Naive thymus-derived CD4-positive, alpha-beta T cell (primary cell): ENCODE measurements at regions not wholly inside any gene's neighbourhood (a gene's known extent, or its start where the extent isn't known, plus 50 kb on each side); places are given as distances from the start of the nearest gene placed in this dataset.

Source experiments
- ATAC-seq: fragments of 150-1000 bp; cut with Tn5 transposase; 2 replicates; pipeline ENCODE4 v1.10.0; 2021; ENCODE audit warnings: mild to moderate bottlenecking, moderate library complexity
- CTCF ChIA-PET: fragments of 350-600 bp; sonication (Branson Sonifier 250); formaldehyde crosslinking; loops from one replicate; lab custom pipeline; 2021; ENCODE audit warnings: antibody characterized with exemption; lab: Charles Lee
- POLR2A ChIA-PET: fragments of 350-600 bp; sonication (Branson Sonifier 250); formaldehyde crosslinking; loops from one replicate; lab custom pipeline; 2021; ENCODE audit warnings: antibody characterized with exemption, inconsistent platforms; lab: Charles Lee
- DNase-seq, 9 donors: peaks; one replicate each; pipeline versions ENCODE4 v3.0.0 to v3.0.0-alpha.2; 2020 to 2022; ENCODE audit warnings: mixed read lengths in 1 of 9
- H3K27ac ChIP-seq: one replicate; pipeline ENCODE4 v1.7.0; 2013; ENCODE audit warnings: mild to moderate bottlenecking, low read depth, low read length, moderate library complexity
- H3K27me3 ChIP-seq, 2 donors: one replicate each; pipeline ENCODE4 v1.7.0; 2013; ENCODE audit warnings: low read length in 2 of 2, mild to moderate bottlenecking in 2 of 2, moderate library complexity in 2 of 2; ENCODE audit not compliant: control insufficient read depth in 2 of 2, insufficient read depth in 2 of 2
- H3K36me3 ChIP-seq, 3 experiments: 1 replicate in 2 of 3; 2 replicates in 1 of 3; pipeline ENCODE4 v1.7.0; 2013; ENCODE audit warnings: low read length in 3 of 3, mild to moderate bottlenecking in 3 of 3, moderate library complexity in 1 of 3; ENCODE audit not compliant: insufficient read depth in 3 of 3, control insufficient read depth in 2 of 3
- H3K4me1 ChIP-seq, 2 donors: one replicate each; pipeline ENCODE4 v1.7.0; 2013; ENCODE audit warnings: low read length in 2 of 2, mild to moderate bottlenecking in 2 of 2, moderate library complexity in 1 of 2; ENCODE audit not compliant: control insufficient read depth in 2 of 2, insufficient read depth in 2 of 2
- H3K4me3 ChIP-seq: 2 replicates; pipeline ENCODE4 v1.7.0; 2013; ENCODE audit warnings: mild to moderate bottlenecking, low read length
- H3K9me3 ChIP-seq, 3 experiments: 1 replicate in 2 of 3; 2 replicates in 1 of 3; pipeline ENCODE4 v1.7.0; 2013; ENCODE audit warnings: low read length in 3 of 3; ENCODE audit not compliant: control insufficient read depth in 2 of 3
- H3K27ac Mint-ChIP-seq, 9 donors: one replicate each; pipeline ENCODE4 v1.8.0; 2020 to 2022; ENCODE audit warnings: mixed read lengths in 9 of 9, mild to moderate bottlenecking in 8 of 9, moderate library complexity in 5 of 9, inconsistent platforms in 2 of 9
- H3K27me3 Mint-ChIP-seq, 5 donors: one replicate each; pipeline ENCODE4 v1.8.0; 2021 to 2022; ENCODE audit warnings: mixed read lengths in 5 of 5, mild to moderate bottlenecking in 1 of 5
- H3K36me3 Mint-ChIP-seq, 5 donors: one replicate each; pipeline ENCODE4 v1.8.0; 2020 to 2022; ENCODE audit warnings: mixed read lengths in 5 of 5, mild to moderate bottlenecking in 3 of 5, inconsistent platforms in 1 of 5
- H3K4me1 Mint-ChIP-seq, 7 donors: one replicate each; pipeline ENCODE4 v1.8.0; 2020 to 2022; ENCODE audit warnings: mixed read lengths in 7 of 7, mild to moderate bottlenecking in 3 of 7, inconsistent platforms in 1 of 7
- H3K4me3 Mint-ChIP-seq, 10 donors: one replicate each; pipeline ENCODE4 v1.8.0; 2020 to 2022; ENCODE audit warnings: mild to moderate bottlenecking in 10 of 10, mixed read lengths in 10 of 10, moderate library complexity in 6 of 10, inconsistent platforms in 2 of 10
- H3K9me3 Mint-ChIP-seq, 11 donors: one replicate each; pipeline ENCODE4 v1.8.0; 2020 to 2022; ENCODE audit warnings: mixed read lengths in 11 of 11, mild to moderate bottlenecking in 4 of 11, inconsistent platforms in 1 of 11, moderate library complexity in 1 of 11
- intact Hi-C, 2 donors: fragments of 100-400 bp; cut with micrococcal nuclease; formaldehyde crosslinking; loops; one replicate each; pipeline ENCODE4 v1.15.1; 2023

DNA sequence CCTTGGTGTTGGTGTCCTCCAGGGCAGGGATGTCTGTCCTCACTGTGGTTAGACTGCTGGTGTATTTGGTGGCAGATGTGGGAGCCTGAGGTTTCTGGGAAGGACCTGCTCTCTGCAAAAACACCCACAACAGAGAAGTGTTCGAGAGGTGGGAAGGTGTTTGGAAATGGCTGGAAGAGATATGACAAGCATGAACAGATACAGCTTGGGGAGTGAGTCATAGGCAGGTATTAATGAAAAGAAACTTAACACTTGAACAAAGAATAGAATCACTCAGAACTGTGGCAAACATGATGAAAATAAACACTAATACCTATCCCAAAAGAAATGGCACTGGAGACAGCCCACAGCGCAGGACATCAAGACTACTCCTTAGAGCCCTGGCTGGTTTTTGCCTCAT, 192.4 kb upstream of the RORA start:
- Mint-ChIP-seq H3K9me3 (no peaks in the 10 kb centered on the region), H3K27me3 (peaks cover 13 to 26% (median 24%) of the 10 kb centered on the region in 5 donors), H3K4me3 (no peak overlapping the region), H3K27ac (no peak overlapping the region), H3K36me3 (no peaks in the 10 kb centered on the region), H3K4me1 (no peaks in the 10 kb centered on the region)
- H3K36me3 ChIP-seq = no peaks in the 10 kb centered on the region
- POLR2A ChIA-PET = no interaction called here
- intact Hi-C loops = no loop called here
- no peaks in the 10 kb centered on the region for H3K9me3 ChIP-seq
- H3K27me3 ChIP-seq = no peaks in the 10 kb centered on the region
- H3K4me1 ChIP-seq = no peaks in the 10 kb centered on the region
- ATAC-seq (no peak), DNase-seq (no peak)
- H3K27ac ChIP-seq = no peak overlapping the region
- CTCF ChIA-PET = no interaction called here
- no peak overlapping the region for H3K4me3 ChIP-seq

DNA sequence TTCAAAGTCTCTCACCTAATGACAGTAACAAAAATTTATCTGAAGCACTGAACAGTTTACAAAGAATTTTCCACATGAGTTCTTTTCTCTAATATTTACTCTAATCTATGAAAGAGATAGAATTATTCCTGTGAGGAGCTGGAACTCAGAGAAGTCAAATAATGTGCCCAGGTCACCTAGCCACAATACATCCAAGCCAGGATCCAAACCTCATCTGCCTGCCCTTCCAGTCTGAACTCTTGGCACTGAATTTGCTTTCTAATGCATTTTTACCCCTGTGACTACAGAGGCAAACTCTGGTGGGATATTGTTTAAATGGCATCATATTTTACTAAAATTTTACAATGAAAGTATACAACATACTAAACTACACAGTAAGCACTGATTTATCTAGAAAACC, 191.4 kb upstream of the RORA start:
- Histone ChIP-seq H3K27me3 (no peaks in the 10 kb centered on the region), H3K9me3 (no peaks in the 10 kb centered on the region), H3K27ac (no peak overlapping the region), H3K4me1 (no peaks in the 10 kb centered on the region), H3K4me3 (no peak overlapping the region), H3K36me3 (no peaks in the 10 kb centered on the region)
- H3K27me3 Mint-ChIP-seq = peaks cover 8 to 26% (median 20%) of the 10 kb centered on the region in 5 donors
- ATAC-seq (no peak), DNase-seq (no peak)
- H3K4me1 Mint-ChIP-seq = no peaks in the 10 kb centered on the region
- ChIA-PET POLR2A (no interaction called here), CTCF (no interaction called here)
- no peak overlapping the region for H3K4me3 Mint-ChIP-seq
- H3K9me3 Mint-ChIP-seq = no peaks in the 10 kb centered on the region
- intact Hi-C loops = no loop called here
- H3K36me3 Mint-ChIP-seq = no peaks in the 10 kb centered on the region
- no peak overlapping the region for H3K27ac Mint-ChIP-seq

GRCh38 chr15:61415617-61416120, 186.6 kb upstream of the RORA start:
- CTCF ChIA-PET = no interaction called here
- Mint-ChIP-seq H3K4me1 (no peaks in the 10 kb centered on the region), H3K9me3 (no peaks in the 10 kb centered on the region), H3K27me3 (peaks cover 9 to 35% (median 23%) of the 10 kb centered on the region in 5 donors), H3K27ac (no peak overlapping the region), H3K36me3 (no peaks in the 10 kb centered on the region), H3K4me3 (no peak overlapping the region)
- DNase-seq (no peak), ATAC-seq (no peak)
- POLR2A ChIA-PET = no interaction called here
- Histone ChIP-seq H3K4me3 (no peak overlapping the region), H3K27ac (no peak overlapping the region), H3K27me3 (no peaks in the 10 kb centered on the region), H3K4me1 (no peaks in the 10 kb centered on the region), H3K36me3 (no peaks in the 10 kb centered on the region), H3K9me3 (no peaks in the 10 kb centered on the region)
- intact Hi-C loops = no loop called here

- CTCF ChIA-PET = no interaction called here
- Histone ChIP-seq H3K27me3 (no peaks in the 10 kb centered on the region), H3K9me3 (no peaks in the 10 kb centered on the region), H3K36me3 (no peaks in the 10 kb centered on the region), H3K4me1 (no peaks in the 10 kb centered on the region), H3K27ac (no peak overlapping the region), H3K4me3 (no peak overlapping the region)
- POLR2A ChIA-PET = no interaction called here
- intact Hi-C loops = no loop called here
- Mint-ChIP-seq H3K9me3 (no peaks in the 10 kb centered on the region), H3K27me3 (peaks cover 23 to 43% (median 36%) of the 10 kb centered on the region in 5 donors), H3K4me3 (no peak overlapping the region), H3K4me1 (no peaks in the 10 kb centered on the region), H3K27ac (no peak overlapping the region), H3K36me3 (no peaks in the 10 kb centered on the region)
- no peak for ATAC-seq
- no peak for DNase-seq
Observed at GRCh38 chr15:61411902-61412510, 182.9 kb upstream of the RORA start.

- CTCF ChIA-PET = no interaction called here
- no peaks in the 10 kb centered on the region for H3K9me3 ChIP-seq
- no peak for ATAC-seq
- H3K4me1 ChIP-seq = no peaks in the 10 kb centered on the region
- intact Hi-C loops = no loop called here
- H3K27me3 ChIP-seq = no peaks in the 10 kb centered on the region
- Mint-ChIP-seq H3K4me3 (no peak overlapping the region), H3K4me1 (no peaks in the 10 kb centered on the region), H3K27me3 (peaks cover 23 to 43% (median 38%) of the 10 kb centered on the region in 5 donors), H3K9me3 (no peaks in the 10 kb centered on the region), H3K27ac (no peak overlapping the region), H3K36me3 (no peaks in the 10 kb centered on the region)
- H3K36me3 ChIP-seq = no peaks in the 10 kb centered on the region
- DNase-seq = no peak
- no peak overlapping the region for H3K4me3 ChIP-seq
- POLR2A ChIA-PET = no interaction called here
- no peak overlapping the region for H3K27ac ChIP-seq
Observed at GRCh38 chr15:61410662-61411061, 181.6 kb upstream of the RORA start.

- Mint-ChIP-seq H3K9me3 (peaks cover 0 to 6% (median 0%) of the 10 kb centered on the region in 11 donors), H3K4me1 (peaks cover 0 to 5% (median 0%) of the 10 kb centered on the region in 7 donors), H3K36me3 (no peaks in the 10 kb centered on the region), H3K4me3 (no peak overlapping the region), H3K27me3 (peaks cover 22 to 46% (median 32%) of the 10 kb centered on the region in 5 donors), H3K27ac (no peak overlapping the region)
- Histone ChIP-seq H3K9me3 (no peaks in the 10 kb centered on the region), H3K27me3 (no peaks in the 10 kb centered on the region), H3K27ac (no peak overlapping the region), H3K4me3 (no peak overlapping the region), H3K36me3 (no peaks in the 10 kb centered on the region), H3K4me1 (no peaks in the 10 kb centered on the region)
- ChIA-PET CTCF (no interaction called here), POLR2A (no interaction called here)
- intact Hi-C loops = no loop called here
- DNase-seq (no peak), ATAC-seq (no peak)
Observed at GRCh38 chr15:61404567-61404966, 175.5 kb upstream of the RORA start.

DNA sequence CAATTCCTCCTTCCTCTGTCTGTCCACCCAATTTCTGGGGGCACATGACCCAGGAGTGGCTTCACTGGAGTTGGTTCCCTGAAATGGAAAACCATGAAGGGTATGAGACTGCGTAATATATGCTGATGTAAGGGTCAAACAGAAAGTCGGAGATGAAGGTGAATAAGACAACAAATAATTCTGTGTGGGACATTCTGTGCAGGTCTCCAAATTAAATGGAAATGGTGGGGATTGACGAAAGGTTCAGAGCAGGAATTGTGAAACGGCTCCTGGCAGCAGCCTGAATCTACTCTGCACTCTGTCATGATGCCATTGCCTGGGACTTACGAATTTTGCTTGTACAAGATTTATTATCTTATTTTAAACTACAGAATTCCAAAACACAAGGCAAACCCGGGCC, 174.8 kb upstream of the RORA start:
- ChIA-PET POLR2A (no interaction called here), CTCF (no interaction called here)
- Histone ChIP-seq H3K27ac (no peak overlapping the region), H3K4me3 (no peak overlapping the region), H3K9me3 (no peaks in the 10 kb centered on the region), H3K4me1 (no peaks in the 10 kb centered on the region), H3K27me3 (no peaks in the 10 kb centered on the region), H3K36me3 (no peaks in the 10 kb centered on the region)
- intact Hi-C loops = no loop called here
- Mint-ChIP-seq H3K27ac (no peak overlapping the region), H3K4me3 (no peak overlapping the region), H3K36me3 (no peaks in the 10 kb centered on the region), H3K4me1 (peaks cover 0 to 5% (median 0%) of the 10 kb centered on the region in 7 donors), H3K9me3 (peaks cover 0 to 6% (median 0%) of the 10 kb centered on the region in 11 donors), H3K27me3 (peaks cover 19 to 48% (median 27%) of the 10 kb centered on the region in 5 donors)
- DNase-seq = no peak
- ATAC-seq = no peak
